ENCODE measurements at regions not wholly inside any gene's neighbourhood (a gene's known extent, or its start where the extent isn't known, plus 50 kb on each side); places are given as distances from the start of the nearest gene placed in this dataset.

- TF ChIP-seq EZH2 (IDR thresholded peaks at IDR 0.05): no peak
- TF ChIP-seq ZFX (IDR thresholded peaks at IDR 0.05): no peak
- no peak for TF ChIP-seq CTCF (IDR thresholded peaks at IDR 0.05 in 2 of 3, conservative IDR thresholded peaks at IDR 0.05 in 1 of 3; ENCODE audit: borderline replicate concordance in 1 of 3, insufficient read depth in 1 of 3, low read depth in 2 of 3, low read length in 2 of 3)
- no peak for TF ChIP-seq SRF (IDR thresholded peaks at IDR 0.05; ENCODE audit: low read depth)
- no peak for TF ChIP-seq ATF3 (IDR thresholded peaks at IDR 0.05)
- no peak for TF ChIP-seq MAX (IDR thresholded peaks at IDR 0.05)
Measured at GRCh38 chr4:97197106-97197505, 946.2 kb downstream of the STPG2 start (continued).

- ChIA-PET POLR2A (no interaction called here), RAD21 (ENCODE audit: low non-redundant PET in 1 of 2, low total read pairs in 2 of 2, uncharacterized antibody in 2 of 2, unreplicated experiment in 2 of 2) (no interaction called here), CTCF (no interaction called here)
- Histone ChIP-seq H3K4me3 (replicated peaks in 1 of 2; ENCODE audit: low read depth in 1 of 2, low read length in 2 of 2) (no peak overlapping the region), H3K36me3 (ENCODE audit: control insufficient read depth in 1 of 2, insufficient read depth in 2 of 2, low read length in 2 of 2) (no peaks in the 10 kb centered on the region), H3K79me2 (ENCODE audit: insufficient read depth, low read length) (no peaks in the 10 kb centered on the region), H3K4me2 (ENCODE audit: low read length) (no peak overlapping the region), H3K9ac (ENCODE audit: low read length) (no peak overlapping the region), H3K9me3 (ENCODE audit: control insufficient read depth in 1 of 2, insufficient read depth in 1 of 2, low read depth in 1 of 2, low read length in 2 of 2) (no peaks in the 10 kb centered on the region), H2AFZ (ENCODE audit: low read depth, low read length, poor library complexity, severe bottlenecking) (no peak overlapping the region), H4K20me1 (ENCODE audit: insufficient read depth) (no peaks in the 10 kb centered on the region), H3K4me1 (ENCODE audit: control insufficient read depth in 1 of 2, insufficient read depth in 2 of 2, low read length in 2 of 2) (no peaks in the 10 kb centered on the region), H3K27ac (ENCODE audit: low read depth, low read length) (no peak overlapping the region), H3K9me2 (ENCODE audit: insufficient read depth) (no peaks in the 10 kb centered on the region), H3K27me3 (ENCODE audit: insufficient read depth, low read length) (no peaks in the 10 kb centered on the region)
- intact Hi-C loops (cut with micrococcal nuclease): no loop called here
- BruUV-seq (replicated peaks): no TSS peak
- ATAC-seq (no peak), DNase-seq (ENCODE audit: low read depth, low spot score) (no peak)
- no peak for TF ChIP-seq POLR2AphosphoS5 (IDR thresholded peaks at IDR 0.05; ENCODE audit: low read depth, low read length)
- no peak for TF ChIP-seq ZFX (IDR thresholded peaks at IDR 0.05)
- no peak for TF ChIP-seq ZNF274 (IDR thresholded peaks at IDR 0.05; ENCODE audit: low read depth, low read length)
- no peak for TF ChIP-seq ZBTB33 (IDR thresholded peaks at IDR 0.05; ENCODE audit: extremely low read depth, insufficient replicate concordance, low read length)
- no peak for TF ChIP-seq FOSL1 (IDR thresholded peaks at IDR 0.05; ENCODE audit: low read depth)
- no peak for TF ChIP-seq EZH2 (IDR thresholded peaks at IDR 0.05)
- no peak for TF ChIP-seq CBX3 (IDR thresholded peaks at IDR 0.05; ENCODE audit: low read depth)
- no peak for TF ChIP-seq TCF7L2 (IDR thresholded peaks at IDR 0.05; ENCODE audit: borderline replicate concordance, extremely low read depth, insufficient read depth, insufficient read length)
- TF ChIP-seq CTCF (IDR thresholded peaks at IDR 0.05 in 2 of 3, conservative IDR thresholded peaks at IDR 0.05 in 1 of 3; ENCODE audit: borderline replicate concordance in 1 of 3, insufficient read depth in 1 of 3, low read depth in 2 of 3, low read length in 2 of 3): no peak
- no peak for TF ChIP-seq RAD21 (IDR thresholded peaks at IDR 0.05; ENCODE audit: low read depth)
- TF ChIP-seq SRF (IDR thresholded peaks at IDR 0.05; ENCODE audit: low read depth): no peak
- TF ChIP-seq SIN3A (IDR thresholded peaks at IDR 0.05; ENCODE audit: low read depth): no peak
Measured at GRCh38 chr4:97208749-97209148, 934.5 kb downstream of the STPG2 start.
